Ishikawa (cell line): ENCODE measurements at regions not wholly inside any gene's neighbourhood (a gene's known extent, or its start where the extent isn't known, plus 50 kb on each side); places are given as distances from the start of the nearest gene placed in this dataset.

Source experiments
- CEBPB ChIP-seq: IDR thresholded peaks from 2 replicates; pipeline ENCODE4 v1.6.1; 2012
- CREB1 ChIP-seq: IDR thresholded peaks from 2 replicates; pipeline ENCODE4 v1.6.1; 2012; ENCODE audit warnings: low read depth
- EGR1 ChIP-seq: IDR thresholded peaks from 2 replicates; pipeline ENCODE4 v1.6.1; 2012
- EP300 ChIP-seq: IDR thresholded peaks from 2 replicates; pipeline ENCODE4 v1.6.1; 2012; ENCODE audit warnings: borderline replicate concordance
- FOXM1 ChIP-seq: IDR thresholded peaks from 2 replicates; pipeline ENCODE4 v1.6.1; 2012; ENCODE audit warnings: low read depth, borderline replicate concordance
- MAX ChIP-seq: IDR thresholded peaks from 2 replicates; pipeline ENCODE4 v1.6.1; 2012
- NFIC ChIP-seq: IDR thresholded peaks from 2 replicates; pipeline ENCODE4 v1.6.1; 2012
- RAD21 ChIP-seq: IDR thresholded peaks from 2 replicates; pipeline ENCODE4 v1.6.1; 2012; ENCODE audit warnings: low read depth
- REST ChIP-seq: IDR thresholded peaks from 2 replicates; pipeline ENCODE4 v1.6.1; 2012; ENCODE audit warnings: low read depth, mild to moderate bottlenecking
- TAF1 ChIP-seq: IDR thresholded peaks from 2 replicates; pipeline ENCODE4 v1.6.1; 2012; ENCODE audit warnings: low read depth, mild to moderate bottlenecking
- TCF12 ChIP-seq: IDR thresholded peaks from 2 replicates; pipeline ENCODE4 v1.6.1; 2012; ENCODE audit warnings: low read depth
- TEAD4 ChIP-seq: IDR thresholded peaks from 2 replicates; pipeline ENCODE4 v1.6.1; 2012
- USF1 ChIP-seq: IDR thresholded peaks from 2 replicates; pipeline ENCODE4 v1.6.1; 2012
- YY1 ChIP-seq: IDR thresholded peaks from 2 replicates; pipeline ENCODE4 v1.6.1; 2012; ENCODE audit warnings: low read depth
- ZBTB7A ChIP-seq: IDR thresholded peaks from 2 replicates; pipeline ENCODE4 v1.6.1; 2012; ENCODE audit warnings: low read depth

GRCh38 chr18:22658318-22658717 lies 240.6 kb upstream of the CTAGE1 start:
- TF ChIP-seq TEAD4 (no peak), FOXM1 (no peak), YY1 (no peak), NFIC (no peak), RAD21 (no peak), TCF12 (no peak), CREB1 (no peak), CEBPB (no peak), ZBTB7A (no peak), EP300 (no peak), TAF1 (no peak), USF1 (no peak), REST (no peak), MAX (no peak), EGR1 (no peak)

- TF ChIP-seq TCF12 (no peak), YY1 (no peak), EP300 (no peak), REST (no peak), RAD21 (no peak), NFIC (no peak), MAX (no peak), USF1 (no peak), FOXM1 (no peak), CEBPB (no peak), TEAD4 (no peak), TAF1 (no peak), EGR1 (no peak), ZBTB7A (no peak), CREB1 (no peak)
Measured at GRCh38 chr18:22663378-22663777, 245.7 kb upstream of the CTAGE1 start.

- TF ChIP-seq MAX, result no peak
- TF ChIP-seq CREB1, result no peak
- no peak for TF ChIP-seq EGR1
- no peak for TF ChIP-seq YY1
- TF ChIP-seq TEAD4, result no peak
- TF ChIP-seq CEBPB, result no peak
- no peak for TF ChIP-seq NFIC
- TF ChIP-seq ZBTB7A, result no peak
- TF ChIP-seq RAD21, result no peak
- no peak for TF ChIP-seq REST
- no peak for TF ChIP-seq TAF1
- TF ChIP-seq USF1, result no peak
- no peak for TF ChIP-seq FOXM1
- TF ChIP-seq TCF12, result no peak
- TF ChIP-seq EP300, result no peak
Measured at GRCh38 chr18:22666411-22666940, 248.8 kb upstream of the CTAGE1 start.
